ENCODE measurements at regions not wholly inside any gene's neighbourhood (a gene's known extent, or its start where the extent isn't known, plus 50 kb on each side); places are given as distances from the start of the nearest gene placed in this dataset.
"Not testable (repeated sequence)": the region's sequence is repeated elsewhere in the genome, so short reads cannot be mapped to it uniquely, and the experiment has no call there.

DNA sequence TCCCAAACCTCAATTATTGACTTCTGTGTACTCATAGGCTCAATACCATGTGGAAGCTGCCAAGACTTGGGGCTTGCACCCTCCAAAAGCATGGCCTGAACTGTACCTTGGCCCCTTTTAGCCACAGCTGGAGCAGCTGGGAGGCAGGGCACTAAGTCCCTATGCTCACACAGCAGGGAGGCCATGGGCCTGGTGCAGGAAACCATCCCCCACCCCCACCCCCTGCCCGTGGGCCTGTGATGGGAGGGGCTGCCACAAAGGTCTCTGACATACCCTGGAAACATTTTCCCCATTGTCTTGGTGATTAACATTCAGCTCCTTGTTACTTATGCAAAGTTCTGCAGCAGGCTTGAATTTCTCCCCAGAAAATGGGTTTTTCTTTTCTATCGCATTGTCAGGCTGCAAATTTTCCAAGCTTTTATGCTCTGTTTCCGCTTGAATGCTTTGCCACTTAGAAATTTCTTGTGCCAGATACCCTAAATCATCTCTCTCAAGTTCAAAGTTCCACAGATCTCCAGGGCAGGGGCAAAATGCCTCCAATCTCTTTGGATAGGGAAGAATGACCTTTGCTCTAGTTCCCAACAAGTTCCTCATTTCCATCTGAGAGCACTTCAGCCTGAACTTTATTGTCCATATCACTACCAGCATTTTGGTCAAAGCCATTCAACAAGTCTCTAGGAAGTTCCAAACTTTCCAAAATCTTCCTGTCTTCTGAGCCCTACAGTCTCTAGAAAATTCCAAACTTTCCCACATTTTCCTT is 141.8 kb downstream of the AHR start:
- not testable (repeated sequence) for DNase-seq

DNA sequence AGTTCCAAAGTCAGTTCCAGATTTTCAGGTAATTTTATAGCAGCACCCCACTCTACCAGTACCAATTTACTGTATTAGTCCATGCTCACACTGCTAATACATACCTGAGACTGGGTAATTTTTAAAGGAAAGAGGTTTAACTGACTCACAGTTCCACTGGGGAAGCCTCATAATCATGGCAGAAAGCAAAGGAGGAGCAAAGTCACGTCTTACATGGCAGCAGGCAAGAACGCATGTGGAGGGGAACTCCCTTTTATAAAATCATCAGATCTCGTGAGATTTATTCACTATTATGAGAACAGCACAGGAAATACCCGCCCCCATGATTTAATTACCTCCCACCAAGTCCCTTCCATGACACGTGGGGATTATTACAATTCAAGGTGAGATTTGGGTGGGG is 142.4 kb downstream of the AHR start:
- DNase-seq: no peak

DNA sequence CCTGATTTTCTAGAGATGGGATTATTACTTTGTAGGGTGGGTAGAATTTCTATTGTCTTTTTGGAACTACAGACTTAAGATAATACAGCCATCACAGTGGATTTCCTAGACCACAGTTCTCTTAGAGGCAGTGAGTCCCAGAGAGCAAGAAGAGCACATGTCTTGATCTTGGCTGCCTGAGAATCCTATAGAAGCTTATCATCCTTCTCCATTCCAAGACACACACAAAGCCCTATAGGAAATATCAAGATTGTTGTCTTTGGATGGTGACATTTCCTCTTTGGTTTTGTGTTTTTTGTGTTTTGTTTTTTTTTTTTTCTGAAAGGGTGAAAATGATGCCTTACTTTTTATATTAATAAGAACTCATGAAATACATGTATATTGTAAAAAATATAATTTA is 143.1 kb downstream of the AHR start:
- no peak for DNase-seq

DNA sequence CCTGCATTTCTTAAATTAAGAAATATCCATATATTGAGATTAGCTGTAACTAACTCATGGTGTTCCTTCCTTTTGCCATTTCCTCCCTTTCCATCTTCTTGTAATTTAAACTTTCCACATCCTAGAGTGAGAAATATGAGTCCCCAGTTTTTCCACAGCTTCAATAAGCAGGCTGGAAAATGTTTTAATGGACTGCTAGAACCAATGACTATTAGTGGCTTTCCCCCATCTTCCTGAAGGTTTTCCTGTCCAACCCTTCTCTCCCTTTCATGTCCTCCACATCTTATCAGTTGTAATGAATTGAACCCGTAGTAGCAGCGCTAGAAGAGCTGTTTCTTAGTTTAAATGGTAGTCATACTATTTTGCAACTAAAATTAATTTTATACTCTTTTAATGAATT is 145.7 kb downstream of the AHR start:
- no peak for DNase-seq

DNA sequence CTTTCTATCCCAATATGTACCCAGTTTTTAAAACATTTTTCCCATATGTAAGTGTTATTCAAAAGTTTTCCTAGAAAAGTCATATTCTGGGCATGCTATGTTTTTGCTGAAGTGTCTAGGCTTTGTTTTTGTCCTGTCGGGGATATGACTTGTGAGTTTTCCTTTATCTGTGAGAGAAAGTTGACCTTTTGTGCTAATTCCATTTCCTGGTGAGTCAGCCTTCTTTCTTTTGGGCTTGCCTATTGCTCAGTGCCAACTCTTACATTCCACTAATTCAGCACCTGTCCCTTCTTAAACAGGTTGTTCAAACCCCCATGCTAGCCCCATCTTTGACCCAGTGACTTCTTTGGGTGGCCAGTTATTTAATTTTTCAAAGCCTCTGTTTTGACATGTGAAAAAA is 146.2 kb downstream of the AHR start:
- no peak for DNase-seq

DNA sequence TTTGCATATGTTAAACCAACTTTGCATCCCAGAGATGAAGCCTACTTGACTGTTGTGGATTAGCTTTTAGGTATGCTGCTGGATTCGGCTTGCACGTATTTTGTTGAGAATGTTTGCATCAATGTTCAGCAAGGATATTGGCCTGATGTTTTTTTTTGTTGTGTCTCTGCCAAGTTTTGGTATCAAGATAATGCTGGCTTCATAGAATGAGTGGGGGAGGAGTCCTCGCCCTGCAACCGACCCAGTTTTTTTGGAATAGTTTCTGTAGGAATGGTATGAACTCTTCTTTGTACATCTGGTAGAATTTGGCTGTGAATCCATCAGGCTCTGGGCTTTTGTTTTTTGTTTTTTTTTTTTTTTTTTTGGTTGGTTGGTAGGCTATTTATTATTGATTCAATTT is 147.9 kb downstream of the AHR start:
- no peak for DNase-seq

DNA sequence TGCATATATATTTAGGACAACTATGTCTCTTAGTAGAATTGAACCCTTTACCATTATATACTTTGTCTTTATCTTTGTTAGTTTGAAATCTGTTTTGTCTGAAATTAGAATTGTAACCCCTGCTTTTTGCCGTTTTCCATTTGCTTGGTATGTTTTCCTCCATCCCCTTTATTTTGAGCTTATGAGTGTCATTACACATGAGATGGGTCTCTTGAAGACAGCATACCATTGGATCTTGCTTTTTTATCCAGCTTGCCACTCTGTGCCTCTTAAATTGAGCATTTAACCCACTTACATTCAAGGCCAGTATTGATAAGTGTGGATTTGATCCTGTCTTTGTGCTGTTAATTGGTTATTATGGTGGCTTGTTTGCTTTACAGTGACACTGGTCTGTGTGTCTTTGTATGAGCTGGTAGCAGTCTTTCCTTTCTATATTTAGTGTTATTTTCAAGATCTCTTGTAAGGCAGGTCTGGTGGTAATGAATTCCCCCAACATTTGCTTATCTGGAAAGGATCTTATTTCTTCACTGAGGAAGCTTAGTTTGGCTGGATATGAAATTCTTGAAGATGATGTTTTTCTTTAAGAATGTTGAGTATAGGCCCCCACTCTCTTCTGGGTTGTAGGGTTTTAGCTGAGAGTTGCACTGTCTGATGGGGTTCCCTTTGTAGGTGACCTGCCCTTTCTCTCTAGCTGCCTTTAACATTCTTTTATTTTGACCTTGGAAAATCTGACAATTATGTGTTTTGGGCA is 149.5 kb downstream of the AHR start:
- DNase-seq: no peak

DNA sequence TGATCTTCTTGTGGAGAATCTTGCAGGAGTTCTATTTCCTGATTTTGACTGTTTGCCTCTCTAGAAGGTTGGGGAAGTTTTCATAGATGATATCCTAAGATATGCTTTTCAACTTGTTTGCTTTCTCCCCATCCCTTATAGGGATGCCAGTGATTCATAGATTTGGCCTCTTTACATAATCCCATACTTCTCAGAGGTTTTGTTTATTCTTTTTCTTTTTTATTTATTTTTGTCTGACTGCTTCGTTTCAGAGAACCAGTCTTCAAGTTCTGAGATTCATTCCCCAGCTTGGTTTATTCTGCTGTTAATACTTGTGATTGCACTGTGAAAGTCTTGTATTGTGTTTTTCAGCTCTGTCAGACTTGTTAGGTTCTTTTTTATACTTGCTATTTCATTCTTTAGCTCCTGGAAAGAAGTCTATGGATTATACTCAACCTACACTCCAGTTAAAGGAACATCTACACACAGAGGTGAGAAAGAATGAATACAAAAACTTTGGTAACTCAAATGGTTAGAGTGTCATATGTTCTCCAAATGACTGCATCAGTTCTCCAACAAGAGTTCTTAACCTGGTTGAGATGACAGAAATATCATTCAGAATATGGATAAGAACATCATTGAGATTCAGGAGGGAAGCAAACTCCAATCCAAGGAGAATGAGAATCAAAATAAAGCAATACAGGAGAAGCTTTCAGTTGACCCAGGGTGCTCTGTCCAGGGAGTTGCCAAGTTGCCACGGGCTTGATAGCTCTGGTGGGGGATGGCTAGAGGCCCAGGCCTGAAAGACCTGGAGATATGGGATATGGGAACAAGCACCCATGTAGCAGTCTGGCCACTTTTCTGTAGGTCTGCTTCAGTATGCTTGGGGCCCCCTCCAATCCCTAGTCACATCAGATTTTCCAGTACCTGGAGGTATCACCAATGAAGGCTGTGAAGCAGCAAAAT is 150.3 kb downstream of the AHR start:
- no peak for DNase-seq

DNA sequence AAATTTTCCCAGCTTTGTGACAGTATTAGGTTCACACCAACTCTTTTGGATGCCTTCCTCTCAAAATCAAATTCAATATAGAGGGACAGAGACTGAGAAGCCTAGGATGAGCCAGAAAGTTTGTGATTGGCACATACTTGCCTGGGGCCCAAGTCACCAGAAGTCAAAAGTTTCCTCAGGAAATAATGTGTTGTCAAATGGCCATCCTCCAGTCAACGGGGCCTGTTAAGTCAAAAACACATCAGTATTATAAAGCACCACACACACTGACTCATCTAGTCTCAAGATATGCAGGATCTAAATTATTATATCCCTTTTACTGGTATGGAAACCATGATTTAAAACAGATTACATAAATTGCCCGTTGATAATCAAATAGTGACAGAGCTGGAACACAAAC is 158.1 kb downstream of the AHR start:
- no peak for DNase-seq

DNA sequence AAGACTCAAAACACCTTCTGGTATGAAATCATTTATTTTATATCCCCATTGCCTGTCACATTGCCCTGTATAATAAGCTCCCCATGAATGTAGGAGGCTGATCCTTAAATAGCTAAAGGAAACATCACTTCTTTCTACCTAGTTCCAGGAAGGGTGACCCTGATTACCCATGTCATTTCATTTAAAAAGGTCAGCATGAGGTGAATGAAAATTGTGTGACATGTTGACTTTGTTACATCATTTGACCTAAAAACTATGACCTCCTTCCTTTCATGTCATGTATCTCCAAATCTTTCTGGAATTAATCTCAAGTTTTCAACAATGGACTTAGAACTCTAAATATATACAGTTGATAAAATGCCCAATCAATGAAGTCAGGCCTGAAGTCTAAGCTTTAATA is 161.5 kb downstream of the AHR start:
- DNase-seq: no peak

DNA sequence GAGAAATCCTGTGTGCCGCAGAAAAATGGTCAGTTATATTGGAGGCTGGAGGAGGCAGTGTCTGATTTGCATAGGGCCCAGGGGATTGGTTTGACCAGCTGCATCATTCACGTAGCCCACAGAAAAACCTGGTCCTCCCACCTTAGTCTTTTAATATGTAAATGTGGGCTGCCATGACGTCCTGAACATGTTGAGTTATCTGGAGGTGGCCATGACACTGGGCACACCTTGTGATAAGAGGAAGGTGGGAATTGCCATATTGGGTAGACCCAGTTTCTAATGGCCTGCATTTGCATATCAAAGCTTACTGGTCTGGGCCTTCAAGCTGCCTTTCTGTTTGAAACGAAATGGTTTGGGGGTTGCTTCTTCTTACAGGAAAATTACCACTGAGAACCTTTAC is 162.2 kb downstream of the AHR start:
- no peak for DNase-seq

DNA sequence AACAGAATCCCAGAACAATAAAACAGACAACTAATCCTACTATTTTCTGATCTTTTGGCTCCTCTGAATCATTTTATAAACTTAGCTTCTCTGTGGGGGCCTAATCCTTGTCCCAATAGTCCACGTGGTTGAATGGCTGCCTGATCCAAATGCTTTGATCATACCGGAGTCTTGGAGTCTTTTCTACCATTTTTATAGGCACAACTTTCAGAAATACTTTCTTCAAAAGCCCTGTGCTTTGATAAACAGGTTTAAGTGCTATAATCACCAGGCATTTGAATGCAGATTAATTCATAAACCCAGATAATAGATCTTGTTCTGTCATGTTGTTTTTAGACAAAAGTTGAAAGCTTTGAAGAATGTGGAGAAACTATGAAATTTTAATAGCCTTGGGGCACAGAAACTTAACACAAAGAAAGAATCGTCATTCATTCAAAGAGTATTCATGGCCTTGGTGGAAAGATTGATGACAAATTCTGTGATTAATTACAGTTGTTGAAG is 163.7 kb downstream of the AHR start:
- no peak for DNase-seq

DNA sequence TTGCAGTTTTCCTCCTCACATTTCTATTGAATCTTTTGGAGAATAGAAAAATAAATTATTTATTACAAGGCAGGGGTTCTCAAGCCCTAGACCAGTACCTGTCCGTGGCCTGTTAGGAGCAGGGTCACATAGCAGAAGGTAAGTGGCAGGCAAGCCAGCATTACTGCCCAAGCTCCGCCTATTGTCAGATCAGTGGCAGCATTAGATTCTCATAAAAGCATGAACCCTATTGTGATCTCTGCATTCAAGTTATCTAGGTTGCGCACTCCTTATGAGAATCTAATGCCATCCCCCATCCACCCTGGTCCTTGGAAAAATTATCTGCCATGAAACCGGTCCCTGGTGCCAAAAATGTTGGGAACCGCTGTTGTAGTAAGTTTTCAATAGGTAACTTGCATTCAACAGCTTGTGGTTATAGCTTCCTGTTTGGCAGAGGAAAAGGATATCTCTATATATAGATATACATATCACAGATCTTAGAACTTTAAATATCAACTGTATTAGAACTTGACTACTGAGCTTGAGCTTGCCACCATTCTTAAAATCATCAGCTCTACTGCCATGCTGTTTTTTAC is 165.1 kb downstream of the AHR start:
- DNase-seq: no peak

DNA sequence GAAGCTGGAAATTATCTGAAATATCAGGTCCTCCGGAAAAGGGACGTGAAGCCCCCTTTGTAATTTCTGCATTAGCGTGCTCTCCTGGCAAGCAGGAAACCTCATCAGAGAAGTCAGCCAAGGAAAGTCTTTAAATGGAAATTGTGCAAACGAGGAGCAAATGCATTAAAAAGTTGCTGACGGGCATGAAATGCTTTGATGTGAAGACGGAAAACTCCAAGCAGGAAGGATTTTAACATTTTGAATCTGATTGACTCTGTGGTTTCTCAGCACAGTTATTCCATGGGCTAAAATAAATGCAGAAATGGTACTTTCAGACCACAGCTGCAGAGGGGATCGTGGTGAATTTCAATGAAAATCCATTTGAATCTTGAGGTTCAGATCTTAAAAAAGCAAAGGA is 167.8 kb downstream of the AHR start:
- no peak for DNase-seq

DNA sequence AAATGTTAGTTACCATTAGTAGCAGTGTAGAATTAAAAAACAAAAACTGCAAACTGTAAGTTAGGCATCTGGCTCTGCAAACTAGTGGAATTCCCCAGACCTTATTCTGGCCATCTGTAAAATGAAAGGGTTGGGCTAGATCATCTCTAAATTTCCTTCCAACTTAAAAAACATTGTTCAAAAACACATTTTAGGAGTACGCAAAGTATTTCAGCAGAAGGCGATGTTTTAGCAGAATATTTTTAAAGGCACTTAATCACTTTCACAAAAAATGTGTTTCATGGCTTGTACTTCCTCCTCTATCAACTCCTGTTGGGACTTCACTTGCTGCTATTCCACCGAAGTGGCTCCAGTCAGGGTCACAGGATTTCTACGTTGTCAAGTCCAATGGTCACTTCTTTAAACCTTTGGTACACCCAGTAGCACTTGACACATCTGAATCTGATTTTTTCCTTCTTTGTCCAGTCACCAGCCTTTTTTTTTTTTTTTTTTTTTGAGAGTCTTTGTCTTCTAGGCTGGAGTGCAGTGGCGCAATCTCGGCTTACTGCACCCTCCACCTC is 169.0 kb downstream of the AHR start:
- DNase-seq: no peak

DNA sequence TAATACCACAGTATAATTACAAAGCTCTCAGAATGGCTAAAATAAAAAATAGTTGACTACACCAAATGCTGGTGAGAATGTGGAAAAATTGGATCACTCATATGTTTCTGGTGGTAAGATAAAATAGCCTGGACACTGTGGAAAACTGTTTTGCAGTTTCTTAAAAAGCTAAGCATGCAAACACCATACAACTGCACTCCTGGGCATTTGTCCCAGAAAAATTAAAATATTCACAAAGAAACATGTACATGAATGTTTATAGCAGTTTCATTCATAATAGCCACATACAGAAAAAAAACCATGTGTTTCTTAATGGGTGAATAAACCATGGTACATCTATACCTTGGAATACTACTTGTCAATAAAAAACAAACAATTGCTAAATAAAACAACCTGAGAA is 172.9 kb downstream of the AHR start:
- no peak for DNase-seq

DNA sequence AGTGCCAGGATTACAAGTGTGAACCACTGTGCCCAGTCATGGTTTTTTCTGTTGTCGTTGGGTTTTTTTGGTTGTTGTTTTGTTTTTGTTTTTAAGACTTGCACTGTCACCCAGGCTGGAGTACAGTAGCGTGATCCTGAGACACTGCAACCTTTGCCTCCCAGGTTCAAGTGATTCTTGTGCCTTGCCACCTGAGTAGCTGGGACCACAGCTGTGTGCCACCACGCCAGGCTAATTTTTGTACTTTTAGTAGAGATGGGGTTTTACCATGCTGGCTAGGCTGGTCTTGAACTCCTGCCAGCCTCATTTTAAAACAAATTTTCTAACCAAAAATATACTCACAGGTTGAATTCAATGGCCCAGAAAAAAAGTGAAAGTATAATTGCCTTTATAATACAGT is 174.1 kb downstream of the AHR start:
- DNase-seq: no peak

DNA sequence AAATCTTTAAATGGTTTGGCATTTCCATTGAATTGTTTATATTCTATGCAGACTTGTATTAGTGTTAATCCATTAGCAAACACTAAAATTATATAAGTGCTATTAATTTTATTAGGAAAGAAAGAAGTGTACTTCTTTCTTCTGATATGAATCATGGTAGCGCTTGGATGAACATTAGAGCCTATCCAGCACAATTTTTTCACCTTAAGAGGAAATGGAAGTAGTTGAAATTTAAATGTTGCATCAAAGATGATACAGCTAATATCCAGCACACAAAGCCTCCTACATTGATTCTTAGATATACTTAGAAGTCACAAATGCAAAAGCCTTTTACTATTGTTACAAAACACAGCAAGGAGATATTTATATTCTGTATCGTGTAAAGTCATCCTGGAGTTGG is 174.5 kb downstream of the AHR start:
- no peak for DNase-seq

DNA sequence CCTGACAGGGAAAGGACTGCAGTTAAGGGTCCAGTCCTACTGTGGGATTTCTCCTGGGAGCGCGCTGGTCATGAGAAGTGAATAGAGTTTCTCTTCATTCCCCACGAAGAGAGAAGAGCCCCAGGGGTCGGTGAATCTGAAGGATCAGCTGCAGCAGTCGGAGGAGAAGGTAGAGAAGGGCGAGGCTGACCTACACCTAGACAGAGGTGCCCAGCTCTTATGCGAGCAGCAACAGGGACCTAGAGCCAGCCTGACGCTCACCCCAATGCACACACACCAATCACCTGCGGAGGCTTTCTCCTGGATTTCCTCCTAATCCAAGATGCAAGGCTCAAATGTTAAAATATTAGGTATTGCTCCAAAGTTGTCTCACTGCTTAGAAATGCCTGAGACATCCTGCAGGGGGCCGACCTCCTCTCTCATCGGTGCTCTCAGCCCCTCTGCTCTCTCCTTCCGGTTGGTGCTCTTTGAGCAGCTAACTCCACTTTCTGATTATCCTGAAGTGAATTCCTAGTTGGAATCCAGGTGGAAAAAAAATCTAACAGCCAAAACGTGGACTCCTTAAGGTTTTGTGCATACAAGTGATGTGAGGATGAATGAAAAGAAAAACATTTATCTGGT is 176.4 kb downstream of the AHR start:
- DNase-seq: no peak

DNA sequence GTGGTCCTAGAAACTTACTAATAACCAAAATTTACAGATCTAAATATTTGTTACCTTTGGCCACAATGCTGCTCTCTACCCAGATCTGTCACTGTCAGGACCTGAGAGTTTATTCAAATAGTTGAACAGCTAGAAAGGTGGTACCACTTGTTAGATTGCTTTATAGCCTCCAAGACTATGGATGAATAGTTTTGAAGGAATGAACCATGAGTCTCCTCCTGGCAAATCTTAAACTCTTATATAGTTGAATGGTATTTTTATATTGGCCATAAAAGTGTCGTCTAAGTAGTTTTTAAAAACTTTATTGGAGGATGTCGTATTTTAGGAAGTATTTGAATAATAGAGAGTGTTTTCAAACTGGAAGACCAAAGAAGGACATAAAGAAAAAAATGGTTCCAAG is 178.7 kb downstream of the AHR start:
- DNase-seq: no peak

DNA sequence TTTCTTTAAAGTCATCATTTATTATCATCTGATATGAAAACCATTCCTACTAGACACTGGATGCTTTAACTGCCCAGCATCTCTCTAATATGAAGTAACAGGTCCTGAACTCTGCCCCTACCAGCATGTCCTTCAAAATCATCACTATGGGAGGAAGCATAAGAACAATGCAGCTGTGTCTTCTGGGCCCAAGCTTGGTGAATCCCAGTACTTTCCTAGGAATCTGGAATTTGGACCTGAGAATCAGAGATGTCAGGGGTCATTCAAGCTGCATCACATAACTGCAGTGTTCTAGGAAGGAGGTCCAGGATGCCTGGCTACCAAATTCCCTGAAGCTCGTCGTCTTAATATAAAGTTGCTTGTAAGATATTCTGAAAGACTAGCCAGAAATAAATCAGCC is 182.7 kb downstream of the AHR start:
- DNase-seq: no peak

DNA sequence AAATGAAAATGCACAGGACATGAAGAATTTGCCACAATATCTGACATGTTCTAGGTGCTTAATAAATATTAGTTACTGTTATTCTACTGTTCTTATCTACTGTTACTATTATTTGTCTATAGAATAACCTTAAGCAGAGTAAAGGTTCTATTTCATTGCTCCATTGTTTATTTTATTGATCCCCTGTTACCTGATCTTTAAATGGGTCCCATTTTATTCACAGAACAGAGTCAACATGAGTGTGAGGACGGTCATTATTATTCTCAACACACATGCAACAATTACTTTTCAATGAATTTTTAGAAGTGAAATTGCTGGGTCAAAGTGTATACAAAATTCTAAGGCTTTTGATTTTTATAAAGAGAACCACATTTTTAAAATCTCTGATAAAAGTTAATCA is 186.9 kb downstream of the AHR start:
- no peak for DNase-seq
